ENCODE measurements at regions not wholly inside any gene's neighbourhood (a gene's known extent, or its start where the extent isn't known, plus 50 kb on each side); places are given as distances from the start of the nearest gene placed in this dataset.

- no peak for TF ChIP-seq CTCF (IDR thresholded peaks at IDR 0.05)
- no peak for TF ChIP-seq EP300 (IDR thresholded peaks at IDR 0.05)
Observed at GRCh38 chr5:115458003-115458409, 86.6 kb downstream of the FEM1C start.
